DND-41 (cell line): ENCODE measurements at regions not wholly inside any gene's neighbourhood (a gene's known extent, or its start where the extent isn't known, plus 50 kb on each side); places are given as distances from the start of the nearest gene placed in this dataset.
A peak's percentile ranks its signal among the peaks of the same experiment; 100 is the strongest.

Source experiments
- ATAC-seq: fragments of 200-7000 bp; cut with Tn5 transposase; 3 replicates; pipeline ENCODE4 v1.9.1; 2021; ENCODE audit warnings: low read depth; ENCODE audit not compliant: insufficient read depth
- DNase-seq: peaks from one replicate; pipeline ENCODE4 v3.0.0-alpha.2; 2020
- H2AFZ ChIP-seq: 2 replicates; pipeline ENCODE4 v1.6.0; 2012; ENCODE audit warnings: low read depth, low read length
- H3K27ac ChIP-seq: 2 replicates; pipeline ENCODE4 v1.5.1; 2012; ENCODE audit warnings: low read length, inconsistent platforms
- H3K27me3 ChIP-seq: fragments of 200-600 bp; sonication (generic); 2 replicates; pipeline ENCODE4 v1.6.0; 2012; ENCODE audit warnings: low read length, mild to moderate bottlenecking, inconsistent platforms; ENCODE audit not compliant: insufficient read depth, poor library complexity
- H3K36me3 ChIP-seq: 2 replicates; pipeline ENCODE4 v1.5.1; 2012; ENCODE audit warnings: low read length, inconsistent platforms; ENCODE audit not compliant: insufficient read depth
- H3K4me1 ChIP-seq: 2 replicates; pipeline ENCODE4 v1.5.1; 2012; ENCODE audit warnings: mild to moderate bottlenecking, low read length; ENCODE audit not compliant: insufficient read depth
- H3K4me2 ChIP-seq: 2 replicates; pipeline ENCODE4 v1.6.0; 2012; ENCODE audit warnings: mild to moderate bottlenecking, moderate library complexity, low read length, inconsistent platforms; ENCODE audit not compliant: insufficient read depth
- H3K4me3 ChIP-seq, 2 experiments: fragments of 200-600 bp in 1 of 2; shearing (Covaris generic) in 1 of 2; 2 replicates each; pipeline ENCODE4 v1.5.1; 2012 to 2016; ENCODE audit warnings: inconsistent platforms in 2 of 2, low read length in 2 of 2, mild to moderate bottlenecking in 2 of 2, low read depth in 1 of 2, moderate library complexity in 1 of 2
- H3K79me2 ChIP-seq: 2 replicates; pipeline ENCODE4 v1.6.0; 2012; ENCODE audit warnings: low read length, inconsistent platforms; ENCODE audit not compliant: insufficient read depth
- H3K9ac ChIP-seq: 2 replicates; pipeline ENCODE4 v1.6.0; 2012; ENCODE audit warnings: low read depth, mild to moderate bottlenecking, inconsistent platforms, low read length, moderate library complexity
- H3K9me3 ChIP-seq: 2 replicates; pipeline ENCODE4 v1.5.1; 2012; ENCODE audit warnings: low read length, moderate library complexity, mild to moderate bottlenecking, inconsistent platforms; ENCODE audit not compliant: insufficient read depth, severe bottlenecking
- H4K20me1 ChIP-seq: 2 replicates; pipeline ENCODE4 v1.6.0; 2012; ENCODE audit warnings: low read length; ENCODE audit not compliant: insufficient read depth
- CTCF ChIP-seq: IDR thresholded peaks from 2 replicates; pipeline ENCODE4 v1.5.1; 2012; ENCODE audit warnings: borderline replicate concordance, low read length, moderate library complexity, mild to moderate bottlenecking; ENCODE audit not compliant: poor library complexity, severe bottlenecking; ENCODE audit errors: extremely low read depth
- EZH2 ChIP-seq: IDR thresholded peaks from 3 replicates; pipeline ENCODE4 v1.6.1; 2012; ENCODE audit warnings: borderline replicate concordance, low read depth, mild to moderate bottlenecking, moderate library complexity, low read length, inconsistent platforms; ENCODE audit not compliant: severe bottlenecking

- Histone ChIP-seq H3K79me2 (no peaks in the 10 kb centered on the region), H3K9ac (no peak overlapping the region), H3K27ac (no peak overlapping the region), H2AFZ (no peak overlapping the region), H3K4me1 (no peaks in the 10 kb centered on the region), H3K4me2 (no peak overlapping the region), H3K36me3 (no peaks in the 10 kb centered on the region), H3K27me3 (no peaks in the 10 kb centered on the region), H3K9me3 (no peaks in the 10 kb centered on the region), H3K4me3 (no peak overlapping the region), H4K20me1 (no peaks in the 10 kb centered on the region)
- ATAC-seq = no peak
- no peak for DNase-seq
- TF ChIP-seq EZH2 (no peak), CTCF (no peak)
These were observed 996.1 kb downstream of the PDHA2 start for GRCh38 chr4:96835991-96836390.

GRCh38 chr4:96839441-96839840 is 999.5 kb downstream of the PDHA2 start:
- no peaks in the 10 kb centered on the region for H3K79me2 ChIP-seq
- DNase-seq (no peak), ATAC-seq (no peak)
- no peaks in the 10 kb centered on the region for H3K27me3 ChIP-seq
- H3K27ac ChIP-seq = no peak overlapping the region
- H3K9ac ChIP-seq = no peak overlapping the region
- no peak overlapping the region for H3K4me3 ChIP-seq
- no peak overlapping the region for H2AFZ ChIP-seq
- no peaks in the 10 kb centered on the region for H3K36me3 ChIP-seq
- H3K9me3 ChIP-seq = no peaks in the 10 kb centered on the region
- no peak for TF ChIP-seq CTCF
- TF ChIP-seq EZH2 = no peak
- H3K4me2 ChIP-seq = no peak overlapping the region
- H4K20me1 ChIP-seq = no peaks in the 10 kb centered on the region
- no peaks in the 10 kb centered on the region for H3K4me1 ChIP-seq

GRCh38 chr4:96841801-96842200 is 1001.9 kb downstream of the PDHA2 start:
- H3K27ac ChIP-seq = no peak overlapping the region
- H3K79me2 ChIP-seq = no peaks in the 10 kb centered on the region
- H3K4me3 ChIP-seq = no peak overlapping the region
- no peak overlapping the region for H3K9ac ChIP-seq
- no peak for TF ChIP-seq EZH2
- DNase-seq = no peak
- H2AFZ ChIP-seq = no peak overlapping the region
- H3K36me3 ChIP-seq = no peaks in the 10 kb centered on the region
- H3K4me2 ChIP-seq = 0 out of 2 replicates have a peak overlapping the region, but pooled peaks have one; percentile 16
- no peaks in the 10 kb centered on the region for H4K20me1 ChIP-seq
- no peak for ATAC-seq
- no peaks in the 10 kb centered on the region for H3K9me3 ChIP-seq
- H3K4me1 ChIP-seq = no peaks in the 10 kb centered on the region
- H3K27me3 ChIP-seq = no peaks in the 10 kb centered on the region

GRCh38 chr4:96844858-96845490 is 1005.1 kb downstream of the PDHA2 start:
- Histone ChIP-seq H3K9me3 (no peaks in the 10 kb centered on the region), H3K4me1 (no peaks in the 10 kb centered on the region), H3K4me2 (no peak overlapping the region)

More at GRCh38 chr4:96844858-96845490, 1005.1 kb downstream of the PDHA2 start:
- Histone ChIP-seq H3K27ac (no peak overlapping the region), H3K4me3 (no peak overlapping the region), H3K36me3 (no peaks in the 10 kb centered on the region), H3K79me2 (no peaks in the 10 kb centered on the region), H2AFZ (no peak overlapping the region), H3K27me3 (no peaks in the 10 kb centered on the region), H3K9ac (no peak overlapping the region), H4K20me1 (no peaks in the 10 kb centered on the region)
- DNase-seq (no peak), ATAC-seq (no peak)
- no peak for TF ChIP-seq CTCF
- no peak for TF ChIP-seq EZH2
